Neural cell (in vitro differentiated cells): ENCODE measurements at regions not wholly inside any gene's neighbourhood (a gene's known extent, or its start where the extent isn't known, plus 50 kb on each side); places are given as distances from the start of the nearest gene placed in this dataset.

Experiments
- CTCF ChIP-seq: fragments of 450-650 bp; IDR thresholded peaks from 2 replicates; pipeline ENCODE4 v1.5.1; 2014; ENCODE audit warnings: antibody characterized with exemption, mild to moderate bottlenecking, moderate library complexity; ENCODE audit not compliant: poor library complexity, severe bottlenecking
- REST ChIP-seq: IDR thresholded peaks from 2 replicates; pipeline ENCODE4 v1.6.1; 2012; ENCODE audit warnings: borderline replicate concordance

GRCh38 chr10:78550090-78550489, 516.4 kb downstream of the RPS24 start:
- TF ChIP-seq CTCF, result no peak
- no peak for TF ChIP-seq REST
